K562 (cell line): ENCODE measurements at regions not wholly inside any gene's neighbourhood (a gene's known extent, or its start where the extent isn't known, plus 50 kb on each side); places are given as distances from the start of the nearest gene placed in this dataset.
"Not testable (repeated sequence)": the region's sequence is repeated elsewhere in the genome, so short reads cannot be mapped to it uniquely, and the experiment has no call there.

Experiments
- ATAC-seq: fragments of 200-7000 bp; cut with Tn5 transposase; 3 replicates; pipeline ENCODE4 v1.9.1; 2020; ENCODE audit warnings: moderate library complexity
- BruUV-seq: library from RNA; stranded (reverse); fragments of 400-500 nt; replicated peaks from 2 replicates; lab custom pipeline; 2021; lab: Mats Ljungman, UMichigan
- CTCF ChIA-PET: fragments of 300-600 bp; formaldehyde crosslinking; extraction: SDS; loops from one replicate; lab custom pipeline; 2021; ENCODE audit warnings: low intra/inter-chr PET ratio; lab: Yijun Ruan, JAX
- POLR2A ChIA-PET: fragments of 300-600, 350-650 bp; sonication (Branson Sonifier 250); formaldehyde crosslinking; extraction: SDS; loops from one replicate; lab custom pipeline; 2021; ENCODE audit warnings: antibody characterized with exemption, inconsistent platforms; lab: Yijun Ruan, JAX
- DNase-seq, 4 experiments: peaks; one replicate each; pipeline versions ENCODE4 v3.0.0 to v3.0.0-alpha.2; 2011 to 2018; ENCODE audit warnings: low spot score in 3 of 4, mixed read lengths in 3 of 4; ENCODE audit errors: extremely low read depth in 1 of 4
- FAIRE-seq: peaks from 2 replicates; lab custom pipeline; 2011; peaks lifted over from hg19 to GRCh38; lab: Jason Lieb, UNC
- H2AFZ ChIP-seq: 2 replicates; pipeline ENCODE4 v1.6.0; 2011; ENCODE audit warnings: low read depth, low read length, control low read depth, inconsistent platforms
- H3K27ac ChIP-seq: fragments of 200-600 bp; 3 replicates; pipeline ENCODE4 v1.8.0; 2011; ENCODE audit warnings: low read depth, mild to moderate bottlenecking, control low read depth, inconsistent platforms, low read length, moderate library complexity, mixed read lengths; ENCODE audit errors: extremely low read depth
- H3K27me3 ChIP-seq, 2 experiments: fragments of 300-600 bp in 1 of 2; 2 replicates in 1 of 2; 3 replicates in 1 of 2; pipeline versions ENCODE4 v1.6.0 to v1.8.0; 2011; ENCODE audit warnings: inconsistent platforms in 2 of 2, low read length in 2 of 2, mild to moderate bottlenecking in 1 of 2, mixed read lengths in 1 of 2, moderate library complexity in 1 of 2; ENCODE audit not compliant: control insufficient read depth in 2 of 2, insufficient read depth in 2 of 2
- H3K36me3 ChIP-seq: fragments of 300-600 bp; 3 replicates; pipeline ENCODE4 v1.8.0; 2011; ENCODE audit warnings: mild to moderate bottlenecking, low read length, inconsistent platforms; ENCODE audit not compliant: control insufficient read depth, insufficient read depth
- H3K4me1 ChIP-seq, 2 experiments: fragments of 200-600 bp in 1 of 2; replicated peaks in 1 of 2; 2 replicates in 1 of 2; 3 replicates in 1 of 2; pipeline versions ENCODE4 v1.5.1 to v1.8.0; 2011; ENCODE audit warnings: inconsistent platforms in 2 of 2, low read length in 2 of 2, mild to moderate bottlenecking in 1 of 2, mixed read lengths in 1 of 2, moderate library complexity in 1 of 2; ENCODE audit not compliant: control insufficient read depth in 2 of 2, insufficient read depth in 2 of 2
- H3K4me2 ChIP-seq: 2 replicates; pipeline ENCODE4 v1.6.1; 2011; ENCODE audit warnings: low read length, control low read depth, inconsistent platforms, mixed read lengths; ENCODE audit not compliant: insufficient read depth
- H3K4me3 ChIP-seq: fragments of 200-600 bp; sonication (generic), shearing (Covaris generic); 2 replicates; pipeline ENCODE4 v1.5.1; 2016; ENCODE audit warnings: control low read depth, inconsistent platforms
- H3K79me2 ChIP-seq: fragments of 200-600 bp; 3 replicates; pipeline ENCODE4 v1.8.0; 2011; ENCODE audit warnings: low read length, inconsistent platforms; ENCODE audit not compliant: control insufficient read depth, insufficient read depth
- H3K9ac ChIP-seq, 2 experiments: 2 replicates each; pipeline versions ENCODE4 v1.6.0 to v1.6.1; 2011; ENCODE audit warnings: low read depth in 2 of 2, low read length in 2 of 2, control low read depth in 1 of 2, inconsistent platforms in 1 of 2, mild to moderate bottlenecking in 1 of 2, mixed read lengths in 1 of 2; ENCODE audit not compliant: insufficient read depth in 1 of 2
- H3K9me1 ChIP-seq: one replicate; pipeline ENCODE4 v1.6.0; 2011; ENCODE audit warnings: inconsistent platforms, mild to moderate bottlenecking, low read length, moderate library complexity; ENCODE audit not compliant: control insufficient read depth, insufficient read depth
- H3K9me3 ChIP-seq: replicated peaks from 2 replicates; pipeline ENCODE4 v1.5.1; 2011; ENCODE audit warnings: low read depth, low read length, inconsistent platforms; ENCODE audit not compliant: control insufficient read depth, insufficient read depth
- H4K20me1 ChIP-seq: replicated peaks from 2 replicates; pipeline ENCODE4 v1.6.1; 2011; ENCODE audit warnings: low read length, inconsistent platforms, mixed read lengths; ENCODE audit not compliant: control insufficient read depth, insufficient read depth
- CHCHD3 ChIP-seq: fragments of 250-450 bp; sonication (Bioruptor Pico); IDR thresholded peaks from 2 replicates; pipeline ENCODE4 v2.1.2; 2022; ENCODE audit warnings: mild to moderate bottlenecking
- E2F4 ChIP-seq: sonication (generic); formaldehyde crosslinking; IDR thresholded peaks from 2 replicates; pipeline ENCODE4 v1.8.0; 2022; ENCODE audit warnings: mild to moderate bottlenecking, low read depth, missing genetic modification reagents
- ELF1 ChIP-seq: fragments of 200-800 bp; sonication (Bioruptor generic); IDR thresholded peaks from 2 replicates; pipeline ENCODE4 v1.6.1; 2016; ENCODE audit warnings: missing genetic modification characterization, missing compliant biosample characterization
- ELF4 ChIP-seq: fragments of 450-650 bp; formaldehyde crosslinking; IDR thresholded peaks from 2 replicates; pipeline ENCODE4 v1.4.0; 2022; ENCODE audit warnings: missing genetic modification characterization
- MXI1 ChIP-seq: IDR thresholded peaks from 2 replicates; pipeline ENCODE4 v1.6.1; 2011; ENCODE audit warnings: low read depth, mild to moderate bottlenecking, improper control_type of control experiment, low read length
- NCOA2 ChIP-seq, 2 experiments: fragments of 450-650 bp; IDR thresholded peaks; 2 replicates each; pipeline ENCODE4 v1.6.1; 2018; ENCODE audit warnings: mild to moderate bottlenecking in 2 of 2, moderate library complexity in 1 of 2; ENCODE audit not compliant: partially characterized antibody in 2 of 2
- SMARCE1 ChIP-seq: fragments of 450-650 bp; IDR thresholded peaks from 2 replicates; pipeline ENCODE4 v1.7.1; 2016; ENCODE audit warnings: mild to moderate bottlenecking
- SOX6 ChIP-seq: fragments of 450-650 bp; IDR thresholded peaks from 2 replicates; pipeline ENCODE4 v1.6.1; 2014; ENCODE audit warnings: mild to moderate bottlenecking
- THRAP3 ChIP-seq: fragments of 450-650 bp; IDR thresholded peaks from 2 replicates; pipeline ENCODE4 v1.6.1; 2016; ENCODE audit warnings: mild to moderate bottlenecking, inconsistent platforms, borderline replicate concordance
- XRCC5 ChIP-seq: fragments of 200-400 bp; formaldehyde crosslinking; IDR thresholded peaks from 2 replicates; pipeline ENCODE4 v1.6.1; 2017; ENCODE audit warnings: low read depth, mild to moderate bottlenecking, low read length
- WGBS: fragments of 100-300 bp; shearing (Covaris generic); methylation state at CpG from one replicate; pipeline ENCODE4 v1.1.6; 2016; ENCODE audit warnings: low coverage, mixed read lengths; ENCODE audit not compliant: insufficient coverage; ENCODE audit errors: missing lambda C conversion rate; 5-methylcytosine and 5-hydroxymethylcytosine counted together
- in situ Hi-C: fragments of 300-500 bp; cut with MboI; formaldehyde crosslinking; loops from 4 replicates; pipeline ENCODE4 v1.15.0; 2018; ENCODE audit warnings: inconsistent platforms, mixed read lengths
- intact Hi-C: fragments of 100-400 bp; cut with micrococcal nuclease; formaldehyde crosslinking; loops from 2 replicates; pipeline ENCODE4 v1.14.2; 2022
- TF ChIP-seq, protein P1 (sequence below): fragments of 450-650 bp; IDR thresholded peaks from 2 replicates; pipeline ENCODE4 v1.6.1; 2014; ENCODE audit warnings: low read depth, mild to moderate bottlenecking, moderate library complexity, borderline replicate concordance
- TF ChIP-seq, protein P2 (sequence below): fragments of 250-450 bp; sonication (Bioruptor Pico); IDR thresholded peaks from 2 replicates; pipeline ENCODE4 v1.5.0; 2021
- TF ChIP-seq, protein P3 (sequence below): fragments of 250-450 bp; sonication (Bioruptor Pico); IDR thresholded peaks from 2 replicates; pipeline ENCODE4 v1.4.0; 2020

GRCh38 chr2:59751214-59751613 lies 802.2 kb downstream of the BCL11A start:
- H3K27ac ChIP-seq, H3K4me3 ChIP-seq, H3K9ac ChIP-seq, DNase-seq, H3K9me3 ChIP-seq, in situ Hi-C loops, BruUV-seq, POLR2A ChIA-PET, H4K20me1 ChIP-seq, CTCF ChIA-PET, ATAC-seq, FAIRE-seq, intact Hi-C loops, H2AFZ ChIP-seq, H3K27me3 ChIP-seq, H3K4me2 ChIP-seq, H3K36me3 ChIP-seq, H3K4me1 ChIP-seq, H3K9me1 ChIP-seq, H3K79me2 ChIP-seq: not testable (repeated sequence)
- WGBS: 0% methylated on average over 3 of the region's 4 CpGs

DNA sequence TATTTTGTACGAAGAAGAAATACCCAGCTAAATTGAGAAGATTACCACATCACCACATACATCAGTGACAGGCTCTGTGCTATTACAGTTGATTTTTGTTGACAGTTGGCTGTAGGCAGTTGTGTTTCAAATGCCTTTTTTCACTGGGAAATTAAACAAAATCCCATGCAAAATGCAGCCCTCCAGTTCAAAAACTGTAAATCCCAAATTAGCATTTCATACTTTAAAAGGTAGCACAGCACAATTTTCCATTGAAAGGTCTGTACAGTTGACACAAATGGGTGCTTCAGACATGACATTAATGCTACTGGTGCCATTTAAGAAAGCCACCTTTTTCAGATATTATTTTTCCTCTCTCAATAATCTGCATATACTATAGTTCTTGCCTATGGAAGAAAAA lies 807.2 kb downstream of the BCL11A start:
- 7% methylated on average over 1 of the region's 1 CpG for WGBS
- ChIA-PET POLR2A (no interaction called here), CTCF (no interaction called here)
- Histone ChIP-seq H3K27me3 (no peaks in the 10 kb centered on the region), H3K79me2 (no peaks in the 10 kb centered on the region), H3K9me1 (no peaks in the 10 kb centered on the region), H3K4me1 (no peaks in the 10 kb centered on the region), H2AFZ (no peak overlapping the region), H3K27ac (no peak overlapping the region), H3K9me3 (no peaks in the 10 kb centered on the region), H3K36me3 (no peaks in the 10 kb centered on the region), H3K4me3 (no peak overlapping the region), H3K9ac (no peak overlapping the region), H3K4me2 (no peak overlapping the region), H4K20me1 (no peaks in the 10 kb centered on the region)
- DNase-seq (no peak), FAIRE-seq (no peak), ATAC-seq (no peak)
- no TSS peak for BruUV-seq
- in situ Hi-C loops (no loop called here), intact Hi-C loops (no loop called here)
- TF ChIP-seq SMARCE1: no peak
- no peak for TF ChIP-seq SOX6
- TF ChIP-seq, protein P1, sequence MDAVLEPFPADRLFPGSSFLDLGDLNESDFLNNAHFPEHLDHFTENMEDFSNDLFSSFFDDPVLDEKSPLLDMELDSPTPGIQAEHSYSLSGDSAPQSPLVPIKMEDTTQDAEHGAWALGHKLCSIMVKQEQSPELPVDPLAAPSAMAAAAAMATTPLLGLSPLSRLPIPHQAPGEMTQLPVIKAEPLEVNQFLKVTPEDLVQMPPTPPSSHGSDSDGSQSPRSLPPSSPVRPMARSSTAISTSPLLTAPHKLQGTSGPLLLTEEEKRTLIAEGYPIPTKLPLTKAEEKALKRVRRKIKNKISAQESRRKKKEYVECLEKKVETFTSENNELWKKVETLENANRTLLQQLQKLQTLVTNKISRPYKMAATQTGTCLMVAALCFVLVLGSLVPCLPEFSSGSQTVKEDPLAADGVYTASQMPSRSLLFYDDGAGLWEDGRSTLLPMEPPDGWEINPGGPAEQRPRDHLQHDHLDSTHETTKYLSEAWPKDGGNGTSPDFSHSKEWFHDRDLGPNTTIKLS: no peak
- TF ChIP-seq, protein P2, sequence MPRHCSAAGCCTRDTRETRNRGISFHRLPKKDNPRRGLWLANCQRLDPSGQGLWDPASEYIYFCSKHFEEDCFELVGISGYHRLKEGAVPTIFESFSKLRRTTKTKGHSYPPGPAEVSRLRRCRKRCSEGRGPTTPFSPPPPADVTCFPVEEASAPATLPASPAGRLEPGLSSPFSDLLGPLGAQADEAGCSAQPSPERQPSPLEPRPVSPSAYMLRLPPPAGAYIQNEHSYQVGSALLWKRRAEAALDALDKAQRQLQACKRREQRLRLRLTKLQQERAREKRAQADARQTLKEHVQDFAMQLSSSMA: no peak
- TF ChIP-seq ELF1: no peak
- no peak for TF ChIP-seq ELF4 (CRISPR knock-in tag)
- TF ChIP-seq E2F4 (CRISPR knock-in tag): no peak
- no peak for TF ChIP-seq CHCHD3 (CRISPR knock-in tag)
- TF ChIP-seq MXI1: no peak
- TF ChIP-seq XRCC5: no peak
- no peak for TF ChIP-seq THRAP3
- TF ChIP-seq NCOA2 (IDR thresholded peaks at IDR 0.05; ENCODE audit: partially characterized antibody in 2 of 2): no peak
- TF ChIP-seq, protein P3, sequence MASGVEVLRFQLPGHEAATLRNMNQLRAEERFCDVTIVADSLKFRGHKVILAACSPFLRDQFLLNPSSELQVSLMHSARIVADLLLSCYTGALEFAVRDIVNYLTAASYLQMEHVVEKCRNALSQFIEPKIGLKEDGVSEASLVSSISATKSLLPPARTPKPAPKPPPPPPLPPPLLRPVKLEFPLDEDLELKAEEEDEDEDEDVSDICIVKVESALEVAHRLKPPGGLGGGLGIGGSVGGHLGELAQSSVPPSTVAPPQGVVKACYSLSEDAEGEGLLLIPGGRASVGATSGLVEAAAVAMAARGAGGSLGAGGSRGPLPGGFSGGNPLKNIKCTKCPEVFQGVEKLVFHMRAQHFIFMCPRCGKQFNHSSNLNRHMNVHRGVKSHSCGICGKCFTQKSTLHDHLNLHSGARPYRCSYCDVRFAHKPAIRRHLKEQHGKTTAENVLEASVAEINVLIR (CRISPR knock-in tag): no peak
